Calu3 (cell line): ENCODE measurements at regions not wholly inside any gene's neighbourhood (a gene's known extent, or its start where the extent isn't known, plus 50 kb on each side); places are given as distances from the start of the nearest gene placed in this dataset.

Source experiments
- BruUV-seq: library from RNA; stranded (reverse); fragments of 400-500 nt; replicated peaks from 2 replicates; lab custom pipeline; 2021; lab: Mats Ljungman, UMichigan
- CTCF ChIA-PET: fragments of 300-600 bp; sonication (Branson Sonifier 250); formaldehyde crosslinking; loops from one replicate; lab custom pipeline; 2022; ENCODE audit warnings: antibody characterized with exemption; lab: Charles Lee
- DNase-seq: peaks from one replicate; pipeline ENCODE4 v3.0.0; 2022
- H3K27ac Mint-ChIP-seq: one replicate; pipeline ENCODE4 v1.8.0; 2022; ENCODE audit warnings: mixed read lengths; ENCODE audit not compliant: unreplicated experiment
- H3K27me3 Mint-ChIP-seq: one replicate; pipeline ENCODE4 v1.8.0; 2022; ENCODE audit warnings: mixed read lengths; ENCODE audit not compliant: unreplicated experiment
- H3K36me3 Mint-ChIP-seq: one replicate; pipeline ENCODE4 v1.8.0; 2022; ENCODE audit warnings: mild to moderate bottlenecking, moderate library complexity, mixed read lengths; ENCODE audit not compliant: insufficient read depth, unreplicated experiment
- H3K4me1 Mint-ChIP-seq: one replicate; pipeline ENCODE4 v1.8.0; 2022; ENCODE audit warnings: mild to moderate bottlenecking, low read depth, mixed read lengths; ENCODE audit not compliant: unreplicated experiment
- H3K4me3 Mint-ChIP-seq: one replicate; pipeline ENCODE4 v1.8.0; 2022; ENCODE audit warnings: mild to moderate bottlenecking, low read depth, moderate library complexity, mixed read lengths; ENCODE audit not compliant: unreplicated experiment
- H3K9me3 Mint-ChIP-seq: one replicate; pipeline ENCODE4 v1.8.0; 2022; ENCODE audit warnings: low read depth, mixed read lengths; ENCODE audit not compliant: unreplicated experiment
- CTCF ChIP-seq: fragments of 200-600 bp; IDR thresholded peaks from one replicate; pipeline ENCODE4 v1.8.0; 2022; ENCODE audit warnings: antibody characterized with exemption; ENCODE audit not compliant: unreplicated experiment
- intact Hi-C: fragments of 100-400 bp; cut with micrococcal nuclease; formaldehyde crosslinking; loops from one replicate; pipeline ENCODE4 v1.10.0; 2022; ENCODE audit not compliant: unreplicated experiment

- no peaks in the 10 kb centered on the region for H3K27me3 Mint-ChIP-seq
- DNase-seq = no peak
- intact Hi-C loops = no loop called here
- no peak overlapping the region for H3K27ac Mint-ChIP-seq
- H3K36me3 Mint-ChIP-seq = no peaks in the 10 kb centered on the region
- no peak for TF ChIP-seq CTCF
- CTCF ChIA-PET = no interaction called here
- H3K9me3 Mint-ChIP-seq = peaks cover 28% of the 10 kb centered on the region
- no TSS peak for BruUV-seq
- no peak overlapping the region for H3K4me3 Mint-ChIP-seq
- H3K4me1 Mint-ChIP-seq = no peaks in the 10 kb centered on the region
Measured at GRCh38 chr17:13735861-13736260, 134.1 kb upstream of the HS3ST3A1 start.

- H3K36me3 Mint-ChIP-seq = no peaks in the 10 kb centered on the region
Measured at GRCh38 chr17:13736916-13737315, 135.2 kb upstream of the HS3ST3A1 start.

DNA sequence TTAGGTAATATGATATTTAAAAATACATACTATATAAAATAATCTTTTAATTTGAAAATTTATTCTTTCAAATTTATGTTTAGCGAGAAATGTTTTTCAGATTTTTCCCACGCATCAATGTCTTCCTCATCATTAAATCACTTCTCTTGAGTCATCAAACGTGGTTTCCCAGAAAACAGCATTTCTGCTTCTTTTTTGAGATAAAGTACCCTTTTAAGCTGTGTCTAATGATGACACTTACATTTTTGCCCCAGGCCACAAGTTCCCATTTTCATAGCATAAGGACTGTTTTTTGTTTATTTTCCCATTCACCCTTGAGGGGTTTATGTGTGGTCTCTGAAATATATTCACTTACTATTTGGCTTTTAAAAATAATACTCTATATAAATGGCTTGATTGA lies 139.0 kb upstream of the HS3ST3A1 start:
- BruUV-seq = no TSS peak
- Mint-ChIP-seq H3K27ac (no peak overlapping the region), H3K27me3 (no peaks in the 10 kb centered on the region), H3K4me3 (no peak overlapping the region), H3K4me1 (no peaks in the 10 kb centered on the region), H3K9me3 (peaks cover 21% of the 10 kb centered on the region), H3K36me3 (no peaks in the 10 kb centered on the region)
- intact Hi-C loops = no loop called here
- no peak for DNase-seq
- CTCF ChIA-PET = no interaction called here
- no peak for TF ChIP-seq CTCF

More at GRCh38 chr17:13736916-13737315, 135.2 kb upstream of the HS3ST3A1 start:
- H3K27me3 Mint-ChIP-seq = no peaks in the 10 kb centered on the region
- BruUV-seq = no TSS peak
- no peaks in the 10 kb centered on the region for H3K4me1 Mint-ChIP-seq
- peaks cover 24% of the 10 kb centered on the region for H3K9me3 Mint-ChIP-seq
- DNase-seq = no peak
- no peak overlapping the region for H3K4me3 Mint-ChIP-seq
- CTCF ChIA-PET = no interaction called here
- no peak overlapping the region for H3K27ac Mint-ChIP-seq
- intact Hi-C loops = no loop called here
- TF ChIP-seq CTCF = no peak

GRCh38 chr17:13741744-13742143 lies 140.0 kb upstream of the HS3ST3A1 start:
- CTCF ChIA-PET = no interaction called here

More at GRCh38 chr17:13741744-13742143, 140.0 kb upstream of the HS3ST3A1 start:
- H3K27ac Mint-ChIP-seq = no peak overlapping the region
- H3K27me3 Mint-ChIP-seq = no peaks in the 10 kb centered on the region
- H3K36me3 Mint-ChIP-seq = no peaks in the 10 kb centered on the region
- peaks cover 17% of the 10 kb centered on the region for H3K9me3 Mint-ChIP-seq
- H3K4me1 Mint-ChIP-seq = no peaks in the 10 kb centered on the region
- BruUV-seq = no TSS peak
- TF ChIP-seq CTCF = no peak
- no peak for DNase-seq
- intact Hi-C loops = no loop called here
- no peak overlapping the region for H3K4me3 Mint-ChIP-seq
